MCF 10A (cell line): ENCODE measurements at regions not wholly inside any gene's neighbourhood (a gene's known extent, or its start where the extent isn't known, plus 50 kb on each side); places are given as distances from the start of the nearest gene placed in this dataset.

Source experiments
- BruUV-seq: library from RNA; stranded (reverse); fragments of 400-500 nt; replicated peaks from 2 replicates; lab custom pipeline; 2021; lab: Mats Ljungman, UMichigan
- CTCF ChIA-PET: fragments of 300-600 bp; sonication (Branson Sonifier 250); formaldehyde crosslinking; extraction: SDS; loops from one replicate; lab custom pipeline; 2021; ENCODE audit warnings: antibody characterized with exemption, inconsistent platforms; lab: Yijun Ruan, JAX
- POLR2A ChIA-PET: fragments of 300-600, 350-650 bp; sonication (Branson Sonifier 250); formaldehyde crosslinking; extraction: SDS; loops from one replicate; lab custom pipeline; 2020; ENCODE audit warnings: antibody characterized with exemption, inconsistent platforms; lab: Yijun Ruan, JAX
- DNase-seq: peaks from one replicate; pipeline ENCODE4 v3.0.0-alpha.2; 2018; ENCODE audit not compliant: unreplicated experiment
- H3K27ac Mint-ChIP-seq: one replicate; pipeline ENCODE4 v1.8.0; 2022; ENCODE audit warnings: mild to moderate bottlenecking, low read depth, mixed read lengths; ENCODE audit not compliant: unreplicated experiment
- H3K27me3 Mint-ChIP-seq: one replicate; pipeline ENCODE4 v1.8.0; 2022; ENCODE audit warnings: mixed read lengths; ENCODE audit not compliant: insufficient read depth, unreplicated experiment
- H3K36me3 Mint-ChIP-seq: one replicate; pipeline ENCODE4 v1.8.0; 2022; ENCODE audit warnings: mild to moderate bottlenecking, moderate library complexity, mixed read lengths; ENCODE audit not compliant: insufficient read depth, unreplicated experiment
- H3K4me1 Mint-ChIP-seq: one replicate; pipeline ENCODE4 v1.8.0; 2022; ENCODE audit warnings: mixed read lengths; ENCODE audit not compliant: insufficient read depth, unreplicated experiment
- H3K4me3 Mint-ChIP-seq: one replicate; pipeline ENCODE4 v1.8.0; 2022; ENCODE audit warnings: mild to moderate bottlenecking, moderate library complexity, mixed read lengths; ENCODE audit not compliant: unreplicated experiment
- H3K9me3 Mint-ChIP-seq: one replicate; pipeline ENCODE4 v1.8.0; 2022; ENCODE audit warnings: mixed read lengths; ENCODE audit not compliant: unreplicated experiment
- CTCF ChIP-seq: fragments of 200-600 bp; IDR thresholded peaks from one replicate; pipeline ENCODE4 v1.8.0; 2022; ENCODE audit warnings: antibody characterized with exemption, mild to moderate bottlenecking; ENCODE audit not compliant: unreplicated experiment
- intact Hi-C: fragments of 100-400 bp; cut with micrococcal nuclease; formaldehyde crosslinking; loops from 2 replicates; pipeline ENCODE4 v1.14.1; 2022

- DNase-seq = no peak
- no peaks in the 10 kb centered on the region for H3K4me1 Mint-ChIP-seq
- no peak overlapping the region for H3K4me3 Mint-ChIP-seq
- H3K36me3 Mint-ChIP-seq = no peaks in the 10 kb centered on the region
- H3K27me3 Mint-ChIP-seq = peaks cover 98% of the 10 kb centered on the region
- no peak overlapping the region for H3K27ac Mint-ChIP-seq
- intact Hi-C loops = no loop called here
- POLR2A ChIA-PET = interaction anchor here (0.7 to 0.8 kb wide), 2 partner anchors 158 to 1418 kb away, joined by 3 read pairs; no protein-coding TSS in a partner anchor
- CTCF ChIA-PET = interaction anchor here (0.6 to 3.3 kb wide), 4 partner anchors 14 to 376 kb away, joined by 3 to 8 read pairs (median 4); no protein-coding TSS in a partner anchor
- no peaks in the 10 kb centered on the region for H3K9me3 Mint-ChIP-seq
- TF ChIP-seq CTCF = no peak
- BruUV-seq = no TSS peak
Measured at GRCh38 chr15:96703091-96703490, 372.6 kb downstream of the NR2F2 start.

GRCh38 chr15:96703794-96704550 is 373.5 kb downstream of the NR2F2 start:
- H3K36me3 Mint-ChIP-seq = no peaks in the 10 kb centered on the region
- POLR2A ChIA-PET = interaction anchor here (0.7 to 0.8 kb wide), 2 partner anchors 157 to 1419 kb away, joined by 3 read pairs; no protein-coding TSS in a partner anchor
- CTCF ChIA-PET = interaction anchor here (0.6 to 0.8 kb wide), 3 partner anchors 13 to 248 kb away, joined by 3 to 4 read pairs (median 3); no protein-coding TSS in a partner anchor

GRCh38 chr15:96716075-96716474 is 385.6 kb downstream of the NR2F2 start:
- Mint-ChIP-seq H3K27me3 (peaks cover 95% of the 10 kb centered on the region), H3K27ac (no peak overlapping the region), H3K36me3 (no peaks in the 10 kb centered on the region), H3K9me3 (no peaks in the 10 kb centered on the region), H3K4me3 (no peak overlapping the region), H3K4me1 (no peaks in the 10 kb centered on the region)
- BruUV-seq = no TSS peak
- POLR2A ChIA-PET = interaction anchor here (0.6 kb wide), 1 partner anchor 824 kb away, joined by 3 read pairs; no protein-coding TSS in a partner anchor
- no peak for DNase-seq
- CTCF ChIA-PET = interaction anchor here (0.7 to 1.7 kb wide), 2 partner anchors 14 to 288 kb away, joined by 3 to 4 read pairs; no protein-coding TSS in a partner anchor
- TF ChIP-seq CTCF = no peak
- intact Hi-C loops = no loop called here

More at GRCh38 chr15:96703794-96704550, 373.5 kb downstream of the NR2F2 start:
- Mint-ChIP-seq H3K4me1 (no peaks in the 10 kb centered on the region), H3K27ac (no peak overlapping the region), H3K4me3 (no peak overlapping the region), H3K27me3 (peaks cover 98% of the 10 kb centered on the region), H3K9me3 (no peaks in the 10 kb centered on the region)
- no peak for TF ChIP-seq CTCF
- intact Hi-C loops = no loop called here
- BruUV-seq = no TSS peak
- DNase-seq = no peak

GRCh38 chr15:96716478-96716877 is 386.0 kb downstream of the NR2F2 start:
- H3K36me3 Mint-ChIP-seq = no peaks in the 10 kb centered on the region

More at GRCh38 chr15:96716478-96716877, 386.0 kb downstream of the NR2F2 start:
- Mint-ChIP-seq H3K27ac (no peak overlapping the region), H3K4me3 (no peak overlapping the region), H3K9me3 (no peaks in the 10 kb centered on the region), H3K4me1 (no peaks in the 10 kb centered on the region), H3K27me3 (peaks cover 95% of the 10 kb centered on the region)
- no TSS peak for BruUV-seq
- no peak for DNase-seq
- CTCF ChIA-PET = interaction anchor here (0.7 to 1.7 kb wide), 2 partner anchors 14 to 1431 kb away, joined by 3 to 4 read pairs; no protein-coding TSS in a partner anchor
- TF ChIP-seq CTCF = no peak
- POLR2A ChIA-PET = interaction anchor here (0.6 kb wide), 1 partner anchor 823 kb away, joined by 3 read pairs; no protein-coding TSS in a partner anchor
- intact Hi-C loops = no loop called here
